ENCODE measurements at regions not wholly inside any gene's neighbourhood (a gene's known extent, or its start where the extent isn't known, plus 50 kb on each side); places are given as distances from the start of the nearest gene placed in this dataset.

- Histone ChIP-seq H3K27ac (no peak overlapping the region), H3K4me1 (peaks cover 0 to 34% (median 7%) of the 10 kb centered on the region in 4 donors), H3K9me3 (no peaks in the 10 kb centered on the region), H3K36me3 (no peaks in the 10 kb centered on the region), H3K4me3 (no peak overlapping the region), H3K27me3 (no peaks in the 10 kb centered on the region)
- DNase-seq: no peak
- intact Hi-C loops (cut with DNase I; ENCODE audit: low total_unique reads): no loop called here
- TF ChIP-seq, protein P1, sequence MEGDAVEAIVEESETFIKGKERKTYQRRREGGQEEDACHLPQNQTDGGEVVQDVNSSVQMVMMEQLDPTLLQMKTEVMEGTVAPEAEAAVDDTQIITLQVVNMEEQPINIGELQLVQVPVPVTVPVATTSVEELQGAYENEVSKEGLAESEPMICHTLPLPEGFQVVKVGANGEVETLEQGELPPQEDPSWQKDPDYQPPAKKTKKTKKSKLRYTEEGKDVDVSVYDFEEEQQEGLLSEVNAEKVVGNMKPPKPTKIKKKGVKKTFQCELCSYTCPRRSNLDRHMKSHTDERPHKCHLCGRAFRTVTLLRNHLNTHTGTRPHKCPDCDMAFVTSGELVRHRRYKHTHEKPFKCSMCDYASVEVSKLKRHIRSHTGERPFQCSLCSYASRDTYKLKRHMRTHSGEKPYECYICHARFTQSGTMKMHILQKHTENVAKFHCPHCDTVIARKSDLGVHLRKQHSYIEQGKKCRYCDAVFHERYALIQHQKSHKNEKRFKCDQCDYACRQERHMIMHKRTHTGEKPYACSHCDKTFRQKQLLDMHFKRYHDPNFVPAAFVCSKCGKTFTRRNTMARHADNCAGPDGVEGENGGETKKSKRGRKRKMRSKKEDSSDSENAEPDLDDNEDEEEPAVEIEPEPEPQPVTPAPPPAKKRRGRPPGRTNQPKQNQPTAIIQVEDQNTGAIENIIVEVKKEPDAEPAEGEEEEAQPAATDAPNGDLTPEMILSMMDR (IDR thresholded peaks at IDR 0.05): no peak
These were observed 321.3 kb upstream of the JAG1 start for GRCh38 chr20:10994991-10995700.

GRCh38 chr20:10998476-10998875 is 324.7 kb upstream of the JAG1 start:
- H3K4me1 ChIP-seq: peaks cover 0 to 41% (median 13%) of the 10 kb centered on the region in 4 donors
- TF ChIP-seq, protein P1 (IDR thresholded peaks at IDR 0.05): no peak
- intact Hi-C loops (cut with DNase I; ENCODE audit: low total_unique reads): no loop called here

GRCh38 chr20:11000416-11000815 is 326.6 kb upstream of the JAG1 start:
- DNase-seq: no peak
- H3K9me3 ChIP-seq: no peaks in the 10 kb centered on the region
- H3K4me3 ChIP-seq: no peak overlapping the region
- TF ChIP-seq, protein P1 (IDR thresholded peaks at IDR 0.05): no peak
- H3K27me3 ChIP-seq: no peaks in the 10 kb centered on the region
- no peaks in the 10 kb centered on the region for H3K36me3 ChIP-seq
- H3K4me1 ChIP-seq: peaks cover 0 to 22% (median 11%) of the 10 kb centered on the region in 4 donors
- H3K27ac ChIP-seq: no peak overlapping the region
- intact Hi-C loops (cut with DNase I; ENCODE audit: low total_unique reads): no loop called here

More at GRCh38 chr20:10998476-10998875, 324.7 kb upstream of the JAG1 start:
- Histone ChIP-seq H3K4me3 (no peak overlapping the region), H3K36me3 (no peaks in the 10 kb centered on the region), H3K27ac (no peak overlapping the region), H3K9me3 (no peaks in the 10 kb centered on the region), H3K27me3 (no peaks in the 10 kb centered on the region)
- DNase-seq: no peak

- TF ChIP-seq, protein P1 (IDR thresholded peaks at IDR 0.05): no peak
- H3K4me1 ChIP-seq: peaks cover 0 to 22% (median 11%) of the 10 kb centered on the region in 4 donors
- H3K9me3 ChIP-seq: no peaks in the 10 kb centered on the region
- H3K4me3 ChIP-seq: no peak overlapping the region
- intact Hi-C loops (cut with DNase I; ENCODE audit: low total_unique reads): no loop called here
- H3K36me3 ChIP-seq: no peaks in the 10 kb centered on the region
- peak overlapping the region; percentile 39 to 61 for H3K27ac ChIP-seq
- DNase-seq: no peak
- H3K27me3 ChIP-seq: no peaks in the 10 kb centered on the region
These were observed 327.5 kb upstream of the JAG1 start for GRCh38 chr20:11001302-11001701.

- Histone ChIP-seq H3K4me1 (peaks cover 0 to 22% (median 11%) of the 10 kb centered on the region in 4 donors), H3K27me3 (no peaks in the 10 kb centered on the region), H3K9me3 (no peaks in the 10 kb centered on the region), H3K36me3 (no peaks in the 10 kb centered on the region), H3K27ac (peak overlapping the region; percentile 39 to 61), H3K4me3 (no peak overlapping the region)
- no peak for DNase-seq
- intact Hi-C loops (cut with DNase I; ENCODE audit: low total_unique reads): no loop called here
- TF ChIP-seq, protein P1 (IDR thresholded peaks at IDR 0.05): no peak
These were observed 328.2 kb upstream of the JAG1 start for GRCh38 chr20:11001764-11002540.

Measured in tibial artery (tissue), 4 donors.